H1 (cell line): ENCODE measurements at regions not wholly inside any gene's neighbourhood (a gene's known extent, or its start where the extent isn't known, plus 50 kb on each side); places are given as distances from the start of the nearest gene placed in this dataset.

Experiments used
- CTCF ChIA-PET: fragments of 300-600 bp; sonication (Branson Sonifier 250); formaldehyde crosslinking; loops from one replicate; lab custom pipeline; 2021; ENCODE audit not compliant: partially characterized antibody; lab: Charles Lee
- POLR2A ChIA-PET: fragments of 300-600 bp; sonication (Branson Sonifier 250); formaldehyde crosslinking; loops from one replicate; lab custom pipeline; 2021; ENCODE audit warnings: inconsistent platforms; ENCODE audit not compliant: partially characterized antibody; lab: Charles Lee
- DNase-seq, 2 experiments: peaks; one replicate each; pipeline versions ENCODE4 v3.0.0 to v3.0.0-alpha.2; 2010 to 2022; ENCODE audit warnings: low spot score in 2 of 2, low read depth in 1 of 2, mixed read lengths in 1 of 2
- FAIRE-seq: peaks from 2 replicates; lab custom pipeline; 2011; peaks lifted over from hg19 to GRCh38; lab: Jason Lieb, UNC
- H2AFZ ChIP-seq: 2 replicates; pipeline ENCODE4 v1.8.1; 2012; ENCODE audit warnings: low read length, inconsistent platforms
- H2AK5ac ChIP-seq: 2 replicates; pipeline ENCODE4 v1.6.1; 2013; ENCODE audit warnings: low read depth, low read length
- H2BK120ac ChIP-seq: replicated peaks from 2 replicates; pipeline ENCODE3; 2013; ENCODE audit warnings: low read depth, low read length, inconsistent platforms
- H2BK12ac ChIP-seq: 2 replicates; pipeline ENCODE4 v1.6.1; 2013; ENCODE audit warnings: low read depth, low read length
- H2BK15ac ChIP-seq: 2 replicates; pipeline ENCODE4 v1.6.1; 2013; ENCODE audit warnings: low read length
- H2BK20ac ChIP-seq: 2 replicates; pipeline ENCODE4 v1.6.1; 2013; ENCODE audit warnings: low read length
- H2BK5ac ChIP-seq: 2 replicates; pipeline ENCODE4 v1.6.1; 2013; ENCODE audit warnings: low read depth, low read length
- H3K14ac ChIP-seq: 2 replicates; pipeline ENCODE4 v1.6.1; 2013; ENCODE audit warnings: inconsistent platforms; ENCODE audit not compliant: insufficient read length
- H3K18ac ChIP-seq: 2 replicates; pipeline ENCODE4 v1.6.1; 2013; ENCODE audit warnings: low read length; ENCODE audit errors: extremely low read depth
- H3K23ac ChIP-seq: 2 replicates; pipeline ENCODE4 v1.6.1; 2013; ENCODE audit warnings: inconsistent platforms; ENCODE audit not compliant: insufficient read length
- H3K23me2 ChIP-seq: 2 replicates; pipeline ENCODE4 v1.6.1; 2013; ENCODE audit warnings: low read depth, low read length
- H3K27ac ChIP-seq: 2 replicates; pipeline ENCODE4 v1.6.1; 2011; ENCODE audit warnings: low read depth, low read length, inconsistent platforms
- H3K27me3 ChIP-seq, 4 experiments: replicated peaks in 1 of 4; 1 replicate in 1 of 4; 2 replicates in 3 of 4; pipeline versions ENCODE4 v1.6.1 to v1.8.1; 2011 to 2013; ENCODE audit warnings: low read length in 3 of 4, mild to moderate bottlenecking in 3 of 4, inconsistent platforms in 2 of 4, mixed read lengths in 2 of 4, moderate library complexity in 1 of 4; ENCODE audit not compliant: control insufficient read depth in 3 of 4, insufficient read depth in 3 of 4; ENCODE audit errors: extremely low read depth in 1 of 4
- H3K36me3 ChIP-seq, 4 experiments: 2 replicates each; pipeline versions ENCODE4 v1.6.1 to v1.8.1; 2011 to 2013; ENCODE audit warnings: mild to moderate bottlenecking in 4 of 4, low read length in 3 of 4, moderate library complexity in 2 of 4, control low read depth in 1 of 4, inconsistent platforms in 1 of 4; ENCODE audit not compliant: insufficient read depth in 4 of 4, control insufficient read depth in 2 of 4
- H3K4ac ChIP-seq: replicated peaks from 2 replicates; pipeline ENCODE3; 2013; ENCODE audit warnings: low read length, low read depth, mixed read lengths, inconsistent platforms; ENCODE audit not compliant: insufficient read length
- H3K4me1 ChIP-seq, 4 experiments: replicated peaks in 1 of 4; 1 replicate in 1 of 4; 2 replicates in 3 of 4; pipeline versions ENCODE4 v1.6.1 to v1.8.1; 2011 to 2013; ENCODE audit warnings: low read length in 3 of 4, inconsistent platforms in 2 of 4, mixed read lengths in 1 of 4; ENCODE audit not compliant: insufficient read depth in 4 of 4, control insufficient read depth in 3 of 4
- H3K4me2 ChIP-seq, 2 experiments: 2 replicates each; pipeline versions ENCODE4 v1.6.1 to v1.8.1; 2011 to 2013; ENCODE audit warnings: low read depth in 2 of 2, low read length in 2 of 2, control low read depth in 1 of 2, inconsistent platforms in 1 of 2, mild to moderate bottlenecking in 1 of 2; ENCODE audit not compliant: insufficient read depth in 1 of 2
- H3K4me3 ChIP-seq, 4 experiments: fragments of 200-600, 300-600 bp in 1 of 4; sonication (generic), shearing (Covaris generic), sonication (Bioruptor Twin) in 1 of 4; 2 replicates each; pipeline versions ENCODE4 v1.5.1 to v1.8.1; 2011 to 2016; ENCODE audit warnings: low read length in 4 of 4, low read depth in 3 of 4, control low read depth in 2 of 4, inconsistent platforms in 2 of 4, mild to moderate bottlenecking in 2 of 4, mixed read lengths in 1 of 4, moderate library complexity in 1 of 4; ENCODE audit not compliant: insufficient read depth in 2 of 4; ENCODE audit errors: extremely low read depth in 1 of 4
- H3K56ac ChIP-seq: replicated peaks from 2 replicates; pipeline ENCODE3; 2013; ENCODE audit warnings: low read depth, mild to moderate bottlenecking, mixed read lengths, low read length, inconsistent platforms; ENCODE audit not compliant: insufficient read length
- H3K79me1 ChIP-seq: 2 replicates; pipeline ENCODE4 v1.6.1; 2013; ENCODE audit warnings: low read depth, low read length, control low read depth
- H3K79me2 ChIP-seq, 2 experiments: 2 replicates each; pipeline versions ENCODE4 v1.6.1 to v1.8.1; 2012 to 2013; ENCODE audit warnings: low read length in 2 of 2, mild to moderate bottlenecking in 2 of 2, inconsistent platforms in 1 of 2; ENCODE audit not compliant: insufficient read depth in 2 of 2, control insufficient read depth in 1 of 2
- H3K9ac ChIP-seq, 4 experiments: replicated peaks in 1 of 4; 1 replicate in 1 of 4; 2 replicates in 3 of 4; pipeline versions ENCODE4 v1.6.1 to v1.8.1; 2011 to 2013; ENCODE audit warnings: low read depth in 3 of 4, low read length in 3 of 4, control low read depth in 2 of 4, mild to moderate bottlenecking in 2 of 4, moderate library complexity in 2 of 4, inconsistent platforms in 1 of 4; ENCODE audit errors: extremely low read depth in 1 of 4
- H3K9me3 ChIP-seq, 2 experiments: 2 replicates each; pipeline versions ENCODE4 v1.6.1 to v1.8.1; 2012 to 2013; ENCODE audit warnings: mild to moderate bottlenecking in 2 of 2, moderate library complexity in 2 of 2, control low read depth in 1 of 2, inconsistent platforms in 1 of 2, low read depth in 1 of 2, low read length in 1 of 2, mixed read lengths in 1 of 2; ENCODE audit not compliant: insufficient read depth in 2 of 2
- H4K20me1 ChIP-seq, 2 experiments: replicated peaks in 1 of 2; 2 replicates each; pipeline versions ENCODE3 to v1.8.1; 2011 to 2013; ENCODE audit warnings: inconsistent platforms in 2 of 2, low read length in 2 of 2, mild to moderate bottlenecking in 1 of 2; ENCODE audit not compliant: insufficient read depth in 2 of 2, control insufficient read depth in 1 of 2
- H4K5ac ChIP-seq: 2 replicates; pipeline ENCODE4 v1.6.1; 2013; ENCODE audit warnings: low read length, low read depth, mixed read lengths, inconsistent platforms; ENCODE audit not compliant: insufficient read length
- H4K8ac ChIP-seq: 2 replicates; pipeline ENCODE4 v1.8.0; 2013; ENCODE audit warnings: mild to moderate bottlenecking, moderate library complexity, low read length, inconsistent platforms; ENCODE audit not compliant: insufficient read depth; ENCODE audit errors: extremely low read depth
- H4K91ac ChIP-seq: replicated peaks from 2 replicates; pipeline ENCODE3; 2013; ENCODE audit warnings: low read length, mixed read lengths, inconsistent platforms; ENCODE audit not compliant: insufficient read length
- MAFK ChIP-seq: IDR thresholded peaks from 2 replicates; pipeline ENCODE4 v1.6.1; 2012; ENCODE audit warnings: low read depth, mild to moderate bottlenecking, improper control_type of control experiment, low read length
- WGBS, 2 experiments: shearing (Covaris generic) in 1 of 2; methylation state at CpG; one replicate each; pipeline versions ENCODE4 v1.1.6 to v1.1.7; 2013 to 2015; ENCODE audit warnings: low lambda C conversion rate in 2 of 2, mixed read lengths in 2 of 2, inconsistent platforms in 1 of 2, low coverage in 1 of 2, missing lambda C conversion rate in 1 of 2; ENCODE audit not compliant: insufficient replicate concordance in 2 of 2, insufficient coverage in 1 of 2, insufficient read length in 1 of 2; ENCODE audit errors: extremely low coverage in 1 of 2, missing lambda C conversion rate in 1 of 2; 5-methylcytosine and 5-hydroxymethylcytosine counted together
- TF ChIP-seq, protein P1 (sequence below): IDR thresholded peaks from 2 replicates; pipeline ENCODE4 v1.6.1; 2012; ENCODE audit warnings: inconsistent platforms

DNA sequence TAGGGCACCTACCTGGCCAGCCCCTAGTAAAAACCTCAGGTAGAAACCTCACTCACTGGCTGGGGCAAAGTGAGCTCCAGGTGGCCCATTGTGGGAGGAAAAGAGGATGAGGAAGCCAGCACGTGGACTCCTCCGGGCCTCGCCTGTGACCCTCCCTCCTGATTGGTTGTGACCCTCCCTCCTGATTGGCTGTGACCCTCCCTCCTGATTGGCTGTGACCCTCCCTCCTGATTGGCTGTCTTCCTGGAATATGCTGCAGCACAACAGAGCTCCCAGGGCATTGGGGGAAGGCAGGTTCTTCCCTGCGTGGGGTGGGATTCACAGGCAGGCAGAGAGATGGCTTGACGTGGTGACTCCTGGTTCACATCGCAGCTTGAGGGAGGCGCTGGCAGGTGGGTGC, 343.0 kb downstream of the GLRX3 start:
- H3K9ac ChIP-seq = no peak overlapping the region
- no peak overlapping the region for H3K18ac ChIP-seq
- no peaks in the 10 kb centered on the region for H3K36me3 ChIP-seq
- no peak overlapping the region for H3K4me2 ChIP-seq
- H3K9me3 ChIP-seq = no peaks in the 10 kb centered on the region
- no peaks in the 10 kb centered on the region for H3K23me2 ChIP-seq
- CTCF ChIA-PET = interaction anchor here (1.2 to 1.5 kb wide), 3 partner anchors 8 to 228 kb away, joined by 3 to 6 read pairs (median 3); no protein-coding TSS in a partner anchor
- H2BK15ac ChIP-seq = no peak overlapping the region
- H2AFZ ChIP-seq = 0 out of 2 replicates have a peak overlapping the region, but pooled peaks have one; percentile 25
- no peak overlapping the region for H2BK20ac ChIP-seq
- no peak overlapping the region for H2BK120ac ChIP-seq
- no peaks in the 10 kb centered on the region for H3K79me1 ChIP-seq
- TF ChIP-seq MAFK = no peak
- TF ChIP-seq, protein P1, sequence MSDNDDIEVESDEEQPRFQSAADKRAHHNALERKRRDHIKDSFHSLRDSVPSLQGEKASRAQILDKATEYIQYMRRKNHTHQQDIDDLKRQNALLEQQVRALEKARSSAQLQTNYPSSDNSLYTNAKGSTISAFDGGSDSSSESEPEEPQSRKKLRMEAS = peak; percentile 7; the same call in 1 of the 2 replicates
- no peak overlapping the region for H2AK5ac ChIP-seq
- H4K91ac ChIP-seq = no peak overlapping the region
- H3K14ac ChIP-seq = no peak overlapping the region
- no peak overlapping the region for H3K56ac ChIP-seq
- no peaks in the 10 kb centered on the region; a peak in 2 of 7 replicates for H3K4me1 ChIP-seq
- H3K4ac ChIP-seq = no peak overlapping the region
- FAIRE-seq (no peak), DNase-seq (no peak)
- no peak overlapping the region for H3K4me3 ChIP-seq
- H4K20me1 ChIP-seq = no peaks in the 10 kb centered on the region
- no peak overlapping the region for H3K23ac ChIP-seq
- H2BK5ac ChIP-seq = no peak overlapping the region
- WGBS, 2 experiments = 85% methylated on average over 7 of the region's 7 CpGs; no CpG with 5 or more reads in 1 of the 2 experiments
- H2BK12ac ChIP-seq = no peak overlapping the region
- H4K8ac ChIP-seq = no peak overlapping the region
- no peaks in the 10 kb centered on the region for H3K79me2 ChIP-seq
- H3K27me3 ChIP-seq = no peaks in the 10 kb centered on the region
- H4K5ac ChIP-seq = no peak overlapping the region
- POLR2A ChIA-PET = no interaction called here
- no peak overlapping the region for H3K27ac ChIP-seq
